ENCODE measurements at regions not wholly inside any gene's neighbourhood (a gene's known extent, or its start where the extent isn't known, plus 50 kb on each side); places are given as distances from the start of the nearest gene placed in this dataset.
"Not testable (repeated sequence)": the region's sequence is repeated elsewhere in the genome, so short reads cannot be mapped to it uniquely, and the experiment has no call there.

DNA sequence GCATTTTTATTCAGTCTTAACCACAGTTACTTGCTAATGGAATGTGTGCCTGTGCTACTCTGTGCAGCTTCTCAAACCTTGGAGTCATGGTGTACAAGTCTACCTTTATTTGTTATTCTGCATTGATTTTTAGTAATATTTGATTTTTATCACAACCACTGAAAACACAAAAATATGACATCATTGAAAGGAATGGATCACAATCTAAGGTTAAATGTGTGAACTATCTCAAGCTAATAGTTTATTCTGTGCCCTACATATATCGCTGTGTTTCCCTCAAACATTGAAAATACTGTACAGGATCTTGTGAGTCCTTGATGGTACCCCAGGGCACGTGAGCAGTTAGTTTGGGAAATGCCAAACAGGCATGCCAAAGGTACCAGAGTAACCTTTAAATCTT, 573.4 kb downstream of the FRK start:
- no peak overlapping the region for H3K4me3 ChIP-seq
- no peak for DNase-seq (ENCODE audit: low read depth, low spot score)
- no peaks in the 10 kb centered on the region for H3K9me3 ChIP-seq (ENCODE audit: low read depth, low read length)
- H3K27ac ChIP-seq: no peak overlapping the region
- no peak for TF ChIP-seq POLR2AphosphoS5 (IDR thresholded peaks at IDR 0.05; ENCODE audit: borderline replicate concordance, low read depth, low read length)
- no peak for TF ChIP-seq FOXP2 (optimal IDR thresholded peaks at IDR 0.05; ENCODE audit: control extremely low read depth, extremely low read length, insufficient read depth)
- TF ChIP-seq EZH2 (IDR thresholded peaks at IDR 0.05): no peak
- H3K9ac ChIP-seq (ENCODE audit: insufficient read length): no peak overlapping the region
- no peaks in the 10 kb centered on the region for H3K36me3 ChIP-seq (ENCODE audit: insufficient read depth, low read length)

GRCh38 chr6:115485400-115485799, 575.3 kb downstream of the FRK start:
- Histone ChIP-seq H3K4me3 (no peak overlapping the region), H3K27ac (no peak overlapping the region), H3K9ac (ENCODE audit: insufficient read length) (no peak overlapping the region), H3K36me3 (ENCODE audit: insufficient read depth, low read length) (no peaks in the 10 kb centered on the region), H3K9me3 (ENCODE audit: low read depth, low read length) (no peaks in the 10 kb centered on the region)
- DNase-seq (ENCODE audit: low read depth, low spot score): peak; percentile 16
- TF ChIP-seq FOXP2 (optimal IDR thresholded peaks at IDR 0.05; ENCODE audit: control extremely low read depth, extremely low read length, insufficient read depth): no peak

DNA sequence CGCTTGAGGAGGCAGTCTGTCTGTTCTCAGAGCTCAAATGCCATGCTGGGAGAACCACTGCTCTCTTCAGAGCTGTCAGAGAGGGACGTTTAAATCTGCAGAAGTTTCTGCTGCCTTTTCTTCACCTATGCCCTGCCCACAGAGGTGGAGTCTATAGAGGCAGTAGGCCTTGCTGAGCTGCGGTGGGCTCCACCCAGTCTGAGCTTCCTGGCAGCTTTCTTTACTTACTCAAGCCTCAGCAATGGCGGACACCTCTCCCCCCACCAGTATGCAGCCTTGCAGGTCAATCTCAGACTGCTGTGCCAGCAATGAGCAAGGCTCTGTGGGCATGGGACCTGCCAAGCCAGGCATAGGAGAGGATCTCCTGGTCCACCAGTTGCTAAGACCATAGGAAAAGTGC, 580.1 kb downstream of the FRK start:
- H3K36me3 ChIP-seq (ENCODE audit: insufficient read depth, low read length); H3K4me3 ChIP-seq; DNase-seq (ENCODE audit: low read depth, low spot score); H3K27ac ChIP-seq; H3K9me3 ChIP-seq (ENCODE audit: low read depth, low read length); H3K9ac ChIP-seq (ENCODE audit: insufficient read length): not testable (repeated sequence)

- Histone ChIP-seq H3K4me3 (no peak overlapping the region), H3K9ac (ENCODE audit: insufficient read length) (no peak overlapping the region), H3K9me3 (ENCODE audit: low read depth, low read length) (no peaks in the 10 kb centered on the region), H3K27ac (no peak overlapping the region), H3K36me3 (ENCODE audit: insufficient read depth, low read length) (no peaks in the 10 kb centered on the region)
- no peak for TF ChIP-seq POLR2AphosphoS5 (IDR thresholded peaks at IDR 0.05; ENCODE audit: borderline replicate concordance, low read depth, low read length)
- no peak for TF ChIP-seq FOXP2 (optimal IDR thresholded peaks at IDR 0.05; ENCODE audit: control extremely low read depth, extremely low read length, insufficient read depth)
- DNase-seq (ENCODE audit: low read depth, low spot score): no peak
These were observed 586.1 kb downstream of the FRK start for GRCh38 chr6:115474443-115475041.

- H3K4me3 ChIP-seq: no peak overlapping the region
- H3K27ac ChIP-seq: no peak overlapping the region
- no peak for DNase-seq (ENCODE audit: low read depth, low spot score)
- H3K36me3 ChIP-seq (ENCODE audit: insufficient read depth, low read length): no peaks in the 10 kb centered on the region
- H3K9ac ChIP-seq (ENCODE audit: insufficient read length): no peak overlapping the region
- no peaks in the 10 kb centered on the region for H3K9me3 ChIP-seq (ENCODE audit: low read depth, low read length)
- TF ChIP-seq POLR2AphosphoS5 (IDR thresholded peaks at IDR 0.05; ENCODE audit: borderline replicate concordance, low read depth, low read length) (no peak), EZH2 (IDR thresholded peaks at IDR 0.05) (no peak), FOXP2 (optimal IDR thresholded peaks at IDR 0.05; ENCODE audit: control extremely low read depth, extremely low read length, insufficient read depth) (no peak)
These were observed 592.3 kb downstream of the FRK start for GRCh38 chr6:115468272-115469005.

- Histone ChIP-seq H3K9ac (ENCODE audit: insufficient read length) (no peak overlapping the region), H3K9me3 (ENCODE audit: low read depth, low read length) (no peaks in the 10 kb centered on the region), H3K27ac (no peak overlapping the region), H3K36me3 (ENCODE audit: insufficient read depth, low read length) (no peaks in the 10 kb centered on the region), H3K4me3 (no peak overlapping the region)
- no peak for DNase-seq (ENCODE audit: low read depth, low spot score)
- TF ChIP-seq EZH2 (IDR thresholded peaks at IDR 0.05): no peak
- TF ChIP-seq POLR2AphosphoS5 (IDR thresholded peaks at IDR 0.05; ENCODE audit: borderline replicate concordance, low read depth, low read length): no peak
- no peak for TF ChIP-seq FOXP2 (optimal IDR thresholded peaks at IDR 0.05; ENCODE audit: control extremely low read depth, extremely low read length, insufficient read depth)
These were observed 593.0 kb downstream of the FRK start for GRCh38 chr6:115467726-115468125.

- no peak for TF ChIP-seq POLR2AphosphoS5 (IDR thresholded peaks at IDR 0.05; ENCODE audit: borderline replicate concordance, low read depth, low read length)
- no peak for TF ChIP-seq FOXP2 (optimal IDR thresholded peaks at IDR 0.05; ENCODE audit: control extremely low read depth, extremely low read length, insufficient read depth)
- no peak for TF ChIP-seq EZH2 (IDR thresholded peaks at IDR 0.05)
- DNase-seq (ENCODE audit: low read depth, low spot score): no peak
These were observed 599.8 kb downstream of the FRK start for GRCh38 chr6:115460913-115461312.

GRCh38 chr6:115456848-115457247, 603.8 kb downstream of the FRK start:
- Histone ChIP-seq H3K9ac (ENCODE audit: insufficient read length) (no peak overlapping the region), H3K9me3 (ENCODE audit: low read depth, low read length) (no peaks in the 10 kb centered on the region), H3K27ac (no peak overlapping the region), H3K36me3 (ENCODE audit: insufficient read depth, low read length) (no peaks in the 10 kb centered on the region), H3K4me3 (no peak overlapping the region)
- DNase-seq (ENCODE audit: low read depth, low spot score): no peak
- TF ChIP-seq FOXP2 (optimal IDR thresholded peaks at IDR 0.05; ENCODE audit: control extremely low read depth, extremely low read length, insufficient read depth): no peak
- TF ChIP-seq EZH2 (IDR thresholded peaks at IDR 0.05): no peak
- no peak for TF ChIP-seq POLR2AphosphoS5 (IDR thresholded peaks at IDR 0.05; ENCODE audit: borderline replicate concordance, low read depth, low read length)

More at GRCh38 chr6:115460913-115461312, 599.8 kb downstream of the FRK start:
- H3K27ac ChIP-seq: no peak overlapping the region
- no peaks in the 10 kb centered on the region for H3K36me3 ChIP-seq (ENCODE audit: insufficient read depth, low read length)
- H3K9ac ChIP-seq (ENCODE audit: insufficient read length): no peak overlapping the region
- H3K4me3 ChIP-seq: no peak overlapping the region
- H3K9me3 ChIP-seq (ENCODE audit: low read depth, low read length): no peaks in the 10 kb centered on the region

All from SK-N-MC (cell line).